ENCODE measurements at regions not wholly inside any gene's neighbourhood (a gene's known extent, or its start where the extent isn't known, plus 50 kb on each side); places are given as distances from the start of the nearest gene placed in this dataset.

DNA sequence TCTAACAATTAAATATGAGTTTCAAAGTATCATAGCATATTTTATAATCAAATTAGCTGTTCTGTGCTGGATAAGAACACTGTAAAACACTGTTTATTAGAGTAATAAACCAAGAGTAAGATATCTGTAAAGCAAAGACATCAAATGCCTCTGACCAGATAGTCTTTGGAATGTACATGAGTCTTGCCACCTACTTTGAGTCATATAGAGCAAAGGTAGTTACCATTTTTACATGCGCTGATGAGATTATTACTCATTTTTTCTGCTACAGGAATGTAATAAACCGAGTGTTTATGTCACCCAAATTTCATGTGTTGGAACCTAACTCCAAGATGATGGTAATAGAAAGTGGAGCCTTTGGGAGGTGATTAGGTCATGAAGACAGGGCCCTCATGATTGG lies 654.5 kb downstream of the CETN3 start:
- no peak overlapping the region for H2BK120ac ChIP-seq (replicated peaks; ENCODE audit: low read depth, low read length)
- no peak for TF ChIP-seq SIN3A (conservative IDR thresholded peaks at IDR 0.05 in 1 of 2, IDR thresholded peaks at IDR 0.05 in 1 of 2; ENCODE audit: low read depth in 1 of 2, low read length in 2 of 2)
- no peak for TF ChIP-seq RNF2 (IDR thresholded peaks at IDR 0.05; ENCODE audit: borderline replicate concordance, low read depth, low read length, missing control alignments, poor library complexity, severe bottlenecking)
- no peaks in the 10 kb centered on the region for H3K4me1 ChIP-seq (replicated peaks in 1 of 4; ENCODE audit: control insufficient read depth in 3 of 4, insufficient read depth in 4 of 4, low read length in 3 of 4)
- no peak overlapping the region for H4K5ac ChIP-seq (ENCODE audit: insufficient read length, low read depth, low read length)
- FAIRE-seq (no peak), DNase-seq (ENCODE audit: low read depth in 1 of 2, low spot score in 2 of 2) (no peak)
- H3K56ac ChIP-seq (replicated peaks; ENCODE audit: insufficient read length, low read depth, low read length) = no peak overlapping the region
- no peak overlapping the region for H3K9ac ChIP-seq (replicated peaks in 1 of 4; ENCODE audit: extremely low read depth in 1 of 4, low read depth in 3 of 4, low read length in 3 of 4)
- WGBS, 2 experiments (ENCODE audit: extremely low coverage in 1 of 2, insufficient coverage in 1 of 2, insufficient read length in 1 of 2, insufficient replicate concordance in 2 of 2, low coverage in 1 of 2, low lambda C conversion rate in 2 of 2, missing lambda C conversion rate in 1 of 2) = 97% methylated on average over 2 of the region's 2 CpGs; no CpG with 5 or more reads in 1 of the 2 experiments
- H2BK20ac ChIP-seq (ENCODE audit: low read length) = no peak overlapping the region
- no peaks in the 10 kb centered on the region for H3K9me3 ChIP-seq (ENCODE audit: insufficient read depth in 2 of 2, low read depth in 1 of 2, low read length in 1 of 2)
- H4K91ac ChIP-seq (replicated peaks; ENCODE audit: insufficient read length, low read length) = no peak overlapping the region
- no peak overlapping the region for H4K8ac ChIP-seq (ENCODE audit: extremely low read depth, insufficient read depth, low read length)
- no peak overlapping the region for H3K4ac ChIP-seq (replicated peaks; ENCODE audit: insufficient read length, low read depth, low read length)
- no peak overlapping the region for H2BK12ac ChIP-seq (ENCODE audit: low read depth, low read length)
- H3K18ac ChIP-seq (ENCODE audit: extremely low read depth, low read length) = no peak overlapping the region
- H2BK5ac ChIP-seq (ENCODE audit: low read depth, low read length) = no peak overlapping the region
- no peaks in the 10 kb centered on the region for H3K27me3 ChIP-seq (replicated peaks in 1 of 4; ENCODE audit: control insufficient read depth in 3 of 4, extremely low read depth in 1 of 4, insufficient read depth in 3 of 4, low read length in 3 of 4)
- H3K36me3 ChIP-seq (ENCODE audit: control insufficient read depth in 2 of 4, insufficient read depth in 4 of 4, low read length in 3 of 4) = no peaks in the 10 kb centered on the region
- ChIA-PET POLR2A (ENCODE audit: partially characterized antibody) (no interaction called here), CTCF (ENCODE audit: partially characterized antibody) (no interaction called here)
- H3K23me2 ChIP-seq (ENCODE audit: low read depth, low read length) = no peaks in the 10 kb centered on the region
- H2AK5ac ChIP-seq (ENCODE audit: low read depth, low read length) = no peak overlapping the region
- no peak overlapping the region for H2BK15ac ChIP-seq (ENCODE audit: low read length)
- no peaks in the 10 kb centered on the region for H3K79me2 ChIP-seq (ENCODE audit: control insufficient read depth in 1 of 2, insufficient read depth in 2 of 2, low read length in 2 of 2)
- no peak overlapping the region for H3K4me3 ChIP-seq (ENCODE audit: extremely low read depth in 1 of 4, insufficient read depth in 2 of 4, low read depth in 3 of 4, low read length in 4 of 4)
- H3K79me1 ChIP-seq (ENCODE audit: low read depth, low read length) = no peaks in the 10 kb centered on the region
- H3K4me2 ChIP-seq (ENCODE audit: insufficient read depth in 1 of 2, low read depth in 2 of 2, low read length in 2 of 2) = no peak overlapping the region
- no peak overlapping the region for H3K27ac ChIP-seq (ENCODE audit: low read depth, low read length)
- no peak overlapping the region for H2AFZ ChIP-seq (ENCODE audit: low read length)
- H3K23ac ChIP-seq (ENCODE audit: insufficient read length) = no peak overlapping the region
- peaks cover 0 to 1% of the 10 kb centered on the region in 2 experiments for H4K20me1 ChIP-seq (replicated peaks in 1 of 2; ENCODE audit: control insufficient read depth in 1 of 2, insufficient read depth in 2 of 2, low read length in 2 of 2)
- no peak overlapping the region for H3K14ac ChIP-seq (ENCODE audit: insufficient read length)
